ENCODE measurements at regions not wholly inside any gene's neighbourhood (a gene's known extent, or its start where the extent isn't known, plus 50 kb on each side); places are given as distances from the start of the nearest gene placed in this dataset.

DNA sequence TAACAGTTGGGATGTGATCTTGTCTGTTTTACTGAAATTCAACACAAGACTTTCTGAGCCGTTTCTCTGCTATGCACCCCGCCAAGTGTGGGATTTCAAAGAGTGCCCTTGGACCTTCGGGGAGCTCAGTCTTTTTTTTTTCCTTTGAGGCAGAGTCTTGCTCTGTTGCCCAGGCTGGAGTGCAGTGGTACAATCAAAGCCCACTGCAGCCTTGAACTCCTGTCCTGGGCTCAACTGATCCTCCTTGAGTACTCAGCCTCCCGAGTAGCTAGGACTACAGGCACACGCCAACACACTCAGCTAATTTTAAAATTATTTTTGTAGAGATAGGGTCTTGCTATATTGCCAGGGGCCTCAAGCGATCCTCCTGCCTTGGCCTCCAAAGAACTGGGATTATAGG is 162.9 kb downstream of the BAMBI start:
- TF ChIP-seq, protein P1, sequence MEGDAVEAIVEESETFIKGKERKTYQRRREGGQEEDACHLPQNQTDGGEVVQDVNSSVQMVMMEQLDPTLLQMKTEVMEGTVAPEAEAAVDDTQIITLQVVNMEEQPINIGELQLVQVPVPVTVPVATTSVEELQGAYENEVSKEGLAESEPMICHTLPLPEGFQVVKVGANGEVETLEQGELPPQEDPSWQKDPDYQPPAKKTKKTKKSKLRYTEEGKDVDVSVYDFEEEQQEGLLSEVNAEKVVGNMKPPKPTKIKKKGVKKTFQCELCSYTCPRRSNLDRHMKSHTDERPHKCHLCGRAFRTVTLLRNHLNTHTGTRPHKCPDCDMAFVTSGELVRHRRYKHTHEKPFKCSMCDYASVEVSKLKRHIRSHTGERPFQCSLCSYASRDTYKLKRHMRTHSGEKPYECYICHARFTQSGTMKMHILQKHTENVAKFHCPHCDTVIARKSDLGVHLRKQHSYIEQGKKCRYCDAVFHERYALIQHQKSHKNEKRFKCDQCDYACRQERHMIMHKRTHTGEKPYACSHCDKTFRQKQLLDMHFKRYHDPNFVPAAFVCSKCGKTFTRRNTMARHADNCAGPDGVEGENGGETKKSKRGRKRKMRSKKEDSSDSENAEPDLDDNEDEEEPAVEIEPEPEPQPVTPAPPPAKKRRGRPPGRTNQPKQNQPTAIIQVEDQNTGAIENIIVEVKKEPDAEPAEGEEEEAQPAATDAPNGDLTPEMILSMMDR (conservative IDR thresholded peaks at IDR 0.05), result no peak
- no peak for TF ChIP-seq ZFX (IDR thresholded peaks at IDR 0.05)
